ENCODE measurements at regions not wholly inside any gene's neighbourhood (a gene's known extent, or its start where the extent isn't known, plus 50 kb on each side); places are given as distances from the start of the nearest gene placed in this dataset.

DNA sequence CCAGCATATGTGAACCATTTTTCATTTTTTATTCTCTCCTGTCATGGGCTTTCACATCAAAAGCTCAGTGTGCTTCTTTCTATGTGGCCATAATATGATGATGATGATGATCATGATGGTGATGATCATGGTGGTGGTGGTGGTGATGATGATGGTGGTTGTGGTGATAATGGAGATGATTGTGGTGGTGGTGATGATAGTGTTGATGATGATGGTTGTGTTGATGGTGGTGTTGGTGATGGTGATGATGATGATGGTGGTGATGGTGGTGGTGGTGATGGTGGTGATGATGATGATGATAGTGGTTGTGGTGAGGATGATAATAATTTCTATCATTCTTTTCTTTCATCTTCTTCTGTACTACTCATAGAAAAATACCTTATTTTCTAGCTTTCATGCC, 413.1 kb upstream of the VSTM2A start:
- TF ChIP-seq EZH2 (IDR thresholded peaks at IDR 0.05) (no peak), POLR2AphosphoS5 (IDR thresholded peaks at IDR 0.05; ENCODE audit: borderline replicate concordance, low read depth, low read length) (no peak)
